ENCODE measurements at regions not wholly inside any gene's neighbourhood (a gene's known extent, or its start where the extent isn't known, plus 50 kb on each side); places are given as distances from the start of the nearest gene placed in this dataset.
"Not testable (repeated sequence)": the region's sequence is repeated elsewhere in the genome, so short reads cannot be mapped to it uniquely, and the experiment has no call there.

DNA sequence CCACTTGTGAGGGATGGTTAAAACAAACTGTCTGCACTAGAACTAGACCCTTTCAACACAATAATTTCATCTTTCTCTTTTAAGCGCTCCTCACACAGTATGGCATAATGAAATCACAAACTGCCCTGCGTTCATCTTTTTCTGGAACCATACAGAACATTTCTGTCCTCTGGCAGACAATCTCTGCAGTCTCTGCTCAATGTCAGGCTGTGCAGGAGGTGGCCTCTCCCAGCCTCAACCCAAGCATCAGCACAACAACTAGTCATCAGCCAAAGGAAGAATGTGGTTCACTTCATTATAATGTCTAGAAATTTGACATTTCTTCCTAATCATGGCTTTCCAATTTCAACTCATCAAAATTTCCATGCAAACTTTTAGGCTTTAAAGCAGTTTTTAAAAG is 125.1 kb upstream of the STARD13 start:
- Histone ChIP-seq H3K4me3 (ENCODE audit: low read length) (no peak overlapping the region), H3K9me2 (replicated peaks; ENCODE audit: insufficient read depth, low read length) (no peaks in the 10 kb centered on the region), H3K79me2 (ENCODE audit: low read length) (no peaks in the 10 kb centered on the region), H3K4me2 (ENCODE audit: low read depth, low read length) (no peak overlapping the region), H3K9me3 (replicated peaks; ENCODE audit: insufficient read depth, low read length) (no peaks in the 10 kb centered on the region), H4K20me1 (ENCODE audit: insufficient read depth, low read length) (no peaks in the 10 kb centered on the region), H2AFZ (ENCODE audit: low read length) (no peak overlapping the region), H3K27ac (ENCODE audit: low read length) (no peak overlapping the region), H3K36me3 (replicated peaks; ENCODE audit: insufficient read depth, low read length) (no peaks in the 10 kb centered on the region), H3K4me1 (ENCODE audit: low read length) (no peaks in the 10 kb centered on the region), H3F3A (ENCODE audit: insufficient read depth, low read length) (no peaks in the 10 kb centered on the region), H3K9ac (ENCODE audit: low read length) (no peak overlapping the region), H3K27me3 (replicated peaks; ENCODE audit: insufficient read depth, low read length) (no peaks in the 10 kb centered on the region)
- no peak for DNase-seq
- TF ChIP-seq, protein P1, sequence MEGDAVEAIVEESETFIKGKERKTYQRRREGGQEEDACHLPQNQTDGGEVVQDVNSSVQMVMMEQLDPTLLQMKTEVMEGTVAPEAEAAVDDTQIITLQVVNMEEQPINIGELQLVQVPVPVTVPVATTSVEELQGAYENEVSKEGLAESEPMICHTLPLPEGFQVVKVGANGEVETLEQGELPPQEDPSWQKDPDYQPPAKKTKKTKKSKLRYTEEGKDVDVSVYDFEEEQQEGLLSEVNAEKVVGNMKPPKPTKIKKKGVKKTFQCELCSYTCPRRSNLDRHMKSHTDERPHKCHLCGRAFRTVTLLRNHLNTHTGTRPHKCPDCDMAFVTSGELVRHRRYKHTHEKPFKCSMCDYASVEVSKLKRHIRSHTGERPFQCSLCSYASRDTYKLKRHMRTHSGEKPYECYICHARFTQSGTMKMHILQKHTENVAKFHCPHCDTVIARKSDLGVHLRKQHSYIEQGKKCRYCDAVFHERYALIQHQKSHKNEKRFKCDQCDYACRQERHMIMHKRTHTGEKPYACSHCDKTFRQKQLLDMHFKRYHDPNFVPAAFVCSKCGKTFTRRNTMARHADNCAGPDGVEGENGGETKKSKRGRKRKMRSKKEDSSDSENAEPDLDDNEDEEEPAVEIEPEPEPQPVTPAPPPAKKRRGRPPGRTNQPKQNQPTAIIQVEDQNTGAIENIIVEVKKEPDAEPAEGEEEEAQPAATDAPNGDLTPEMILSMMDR (IDR thresholded peaks at IDR 0.05; ENCODE audit: low read length), result no peak
- no peak for TF ChIP-seq EZH2 (optimal IDR thresholded peaks at IDR 0.05; ENCODE audit: low read depth, low read length)
- TF ChIP-seq EZH2phosphoT487 (IDR thresholded peaks at IDR 0.05; ENCODE audit: low read length), result no peak

DNA sequence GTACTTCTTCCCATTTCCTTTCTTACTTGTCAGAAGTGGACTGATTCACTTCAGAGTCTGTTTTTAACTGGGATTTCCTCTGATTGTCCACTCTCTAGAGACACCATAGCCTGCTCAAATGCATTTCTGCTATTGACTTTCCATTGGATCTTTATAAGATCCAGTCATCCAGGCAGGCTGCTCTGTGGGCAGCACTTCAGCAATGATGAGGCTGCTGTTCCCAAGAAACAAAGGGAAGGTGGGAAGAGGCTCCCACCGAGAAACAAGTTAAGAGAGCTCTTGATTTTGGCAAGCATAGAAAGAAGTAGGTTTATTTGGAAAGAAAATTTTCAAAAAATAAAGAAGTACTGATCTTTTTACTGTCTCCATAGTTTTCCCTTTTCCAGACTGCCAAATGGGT is 125.8 kb upstream of the STARD13 start:
- Histone ChIP-seq H2AFZ (ENCODE audit: low read length) (no peak overlapping the region), H3F3A (ENCODE audit: insufficient read depth, low read length) (no peaks in the 10 kb centered on the region), H3K9ac (ENCODE audit: low read length) (no peak overlapping the region), H3K9me2 (replicated peaks; ENCODE audit: insufficient read depth, low read length) (no peaks in the 10 kb centered on the region), H3K79me2 (ENCODE audit: low read length) (no peaks in the 10 kb centered on the region), H3K9me3 (replicated peaks; ENCODE audit: insufficient read depth, low read length) (no peaks in the 10 kb centered on the region), H3K27me3 (replicated peaks; ENCODE audit: insufficient read depth, low read length) (no peaks in the 10 kb centered on the region), H3K4me1 (ENCODE audit: low read length) (no peaks in the 10 kb centered on the region), H3K27ac (ENCODE audit: low read length) (no peak overlapping the region), H4K20me1 (ENCODE audit: insufficient read depth, low read length) (no peaks in the 10 kb centered on the region), H3K4me2 (ENCODE audit: low read depth, low read length) (no peak overlapping the region), H3K4me3 (ENCODE audit: low read length) (no peak overlapping the region), H3K36me3 (replicated peaks; ENCODE audit: insufficient read depth, low read length) (no peaks in the 10 kb centered on the region)
- TF ChIP-seq EZH2 (optimal IDR thresholded peaks at IDR 0.05; ENCODE audit: low read depth, low read length) (no peak), EZH2phosphoT487 (IDR thresholded peaks at IDR 0.05; ENCODE audit: low read length) (no peak)
- TF ChIP-seq, protein P1 (IDR thresholded peaks at IDR 0.05; ENCODE audit: low read length), result no peak
- DNase-seq, result no peak

DNA sequence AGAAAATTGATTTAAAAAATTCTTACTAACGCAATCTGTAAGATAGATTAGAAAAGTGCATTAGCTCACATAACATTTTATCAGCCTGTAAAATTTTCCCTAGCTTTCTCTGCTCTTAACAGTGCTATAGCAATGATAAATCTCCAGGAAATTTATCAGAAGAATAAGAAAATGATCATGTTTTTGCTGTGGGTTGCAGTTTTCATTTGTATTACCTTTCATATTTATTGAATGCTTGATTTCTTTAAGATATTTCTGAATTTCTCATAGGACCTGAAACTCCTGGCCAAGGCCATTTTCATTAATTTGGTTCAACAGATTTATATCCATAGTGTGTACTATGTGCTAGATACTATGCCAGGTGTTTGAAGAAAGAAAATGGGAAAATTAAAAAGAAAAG is 130.3 kb upstream of the STARD13 start:
- no peaks in the 10 kb centered on the region for H3K27me3 ChIP-seq (replicated peaks; ENCODE audit: insufficient read depth, low read length)
- no peaks in the 10 kb centered on the region for H4K20me1 ChIP-seq (ENCODE audit: insufficient read depth, low read length)
- H3K36me3 ChIP-seq (replicated peaks; ENCODE audit: insufficient read depth, low read length), result no peaks in the 10 kb centered on the region
- H2AFZ ChIP-seq (ENCODE audit: low read length), result no peak overlapping the region
- no peaks in the 10 kb centered on the region for H3K79me2 ChIP-seq (ENCODE audit: low read length)
- no peak for TF ChIP-seq EZH2phosphoT487 (IDR thresholded peaks at IDR 0.05; ENCODE audit: low read length)
- TF ChIP-seq, protein P1 (IDR thresholded peaks at IDR 0.05; ENCODE audit: low read length), result no peak
- no peak for TF ChIP-seq EZH2 (optimal IDR thresholded peaks at IDR 0.05; ENCODE audit: low read depth, low read length)
- DNase-seq, result no peak
- no peaks in the 10 kb centered on the region for H3K9me3 ChIP-seq (replicated peaks; ENCODE audit: insufficient read depth, low read length)
- H3K9ac ChIP-seq (ENCODE audit: low read length), result no peak overlapping the region
- H3K4me1 ChIP-seq (ENCODE audit: low read length), result no peaks in the 10 kb centered on the region
- H3K9me2 ChIP-seq (replicated peaks; ENCODE audit: insufficient read depth, low read length), result no peaks in the 10 kb centered on the region
- no peak overlapping the region for H3K4me2 ChIP-seq (ENCODE audit: low read depth, low read length)
- H3F3A ChIP-seq (ENCODE audit: insufficient read depth, low read length), result no peaks in the 10 kb centered on the region
- no peak overlapping the region for H3K4me3 ChIP-seq (ENCODE audit: low read length)
- H3K27ac ChIP-seq (ENCODE audit: low read length), result no peak overlapping the region

- H3K9me2 ChIP-seq (replicated peaks; ENCODE audit: insufficient read depth, low read length); H3F3A ChIP-seq (ENCODE audit: insufficient read depth, low read length); H3K4me3 ChIP-seq (ENCODE audit: low read length); H2AFZ ChIP-seq (ENCODE audit: low read length); H3K9me3 ChIP-seq (replicated peaks; ENCODE audit: insufficient read depth, low read length); H3K9ac ChIP-seq (ENCODE audit: low read length); H3K27me3 ChIP-seq (replicated peaks; ENCODE audit: insufficient read depth, low read length); H3K4me1 ChIP-seq (ENCODE audit: low read length); DNase-seq; H3K79me2 ChIP-seq (ENCODE audit: low read length); H4K20me1 ChIP-seq (ENCODE audit: insufficient read depth, low read length); H3K4me2 ChIP-seq (ENCODE audit: low read depth, low read length); H3K36me3 ChIP-seq (replicated peaks; ENCODE audit: insufficient read depth, low read length); H3K27ac ChIP-seq (ENCODE audit: low read length): not testable (repeated sequence)
These were observed 132.8 kb upstream of the STARD13 start for GRCh38 chr13:33418224-33418953.

GRCh38 chr13:33420117-33420516 is 134.6 kb upstream of the STARD13 start:
- not testable (repeated sequence) for H3K27ac ChIP-seq (ENCODE audit: low read length); H3K79me2 ChIP-seq (ENCODE audit: low read length); DNase-seq

More at GRCh38 chr13:33420117-33420516, 134.6 kb upstream of the STARD13 start:
- H3K27me3 ChIP-seq (replicated peaks; ENCODE audit: insufficient read depth, low read length); H3K36me3 ChIP-seq (replicated peaks; ENCODE audit: insufficient read depth, low read length); H3K4me2 ChIP-seq (ENCODE audit: low read depth, low read length); H3K4me3 ChIP-seq (ENCODE audit: low read length); H4K20me1 ChIP-seq (ENCODE audit: insufficient read depth, low read length); H3F3A ChIP-seq (ENCODE audit: insufficient read depth, low read length); H3K4me1 ChIP-seq (ENCODE audit: low read length); H3K9me3 ChIP-seq (replicated peaks; ENCODE audit: insufficient read depth, low read length); H2AFZ ChIP-seq (ENCODE audit: low read length); H3K9ac ChIP-seq (ENCODE audit: low read length); H3K9me2 ChIP-seq (replicated peaks; ENCODE audit: insufficient read depth, low read length): not testable (repeated sequence)
